ENCODE measurements at regions not wholly inside any gene's neighbourhood (a gene's known extent, or its start where the extent isn't known, plus 50 kb on each side); places are given as distances from the start of the nearest gene placed in this dataset.

DNA sequence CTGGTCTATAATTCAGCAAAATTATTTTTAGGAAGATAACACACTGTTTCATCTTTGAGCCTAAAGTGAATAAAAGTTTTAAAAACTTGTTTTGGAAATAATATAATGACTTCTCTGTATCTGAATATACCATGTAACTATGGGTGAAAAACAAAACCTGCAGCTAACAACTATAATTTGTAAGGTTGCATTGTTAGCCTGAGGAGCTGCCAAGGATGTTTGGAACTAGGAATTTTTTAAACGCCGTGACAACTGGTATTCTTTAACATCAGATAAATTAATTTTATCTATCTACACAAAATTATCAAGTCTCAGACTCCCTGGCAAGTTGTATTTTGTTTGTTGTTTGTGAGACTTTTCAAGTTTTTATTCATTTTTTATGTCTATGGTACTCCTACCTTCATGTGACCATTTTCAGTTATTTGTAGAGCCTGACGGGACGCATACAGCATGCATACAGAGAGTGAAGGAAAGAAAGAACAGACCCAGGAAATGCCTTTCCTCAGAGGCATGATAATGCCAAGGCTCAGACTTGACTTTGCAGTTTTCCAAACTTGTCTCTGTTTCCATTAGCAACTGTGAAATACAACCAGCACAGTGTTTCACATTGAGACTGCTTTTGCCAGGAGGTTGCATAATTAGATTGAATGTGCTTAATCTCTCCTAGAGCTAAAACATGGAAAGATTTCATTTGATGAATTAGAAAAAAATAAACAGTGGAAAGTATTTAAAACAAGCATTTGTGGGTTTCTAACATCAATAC is 60.8 kb upstream of the ARHGEF26 start:
- no peak for DNase-seq (ENCODE audit: low read depth in 2 of 2)

DNA sequence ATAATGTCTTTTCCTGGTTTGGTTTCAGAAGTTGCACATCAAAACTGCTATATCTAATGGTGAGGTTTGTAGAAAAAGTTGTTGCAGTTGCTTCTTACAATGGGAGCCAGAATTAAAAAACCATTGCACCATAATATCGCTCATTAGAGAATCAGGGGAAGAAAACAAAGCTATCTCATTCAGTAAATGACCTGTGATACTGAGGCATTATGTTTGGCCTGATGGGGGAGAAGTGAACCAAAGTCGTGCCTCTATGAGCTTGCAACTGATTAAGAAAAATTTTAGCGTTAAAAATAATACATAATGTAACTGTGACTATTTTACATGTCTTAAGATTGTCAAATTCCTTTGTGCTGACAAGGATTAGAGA is 60.2 kb upstream of the ARHGEF26 start:
- DNase-seq (ENCODE audit: low read depth in 2 of 2): no peak

DNA sequence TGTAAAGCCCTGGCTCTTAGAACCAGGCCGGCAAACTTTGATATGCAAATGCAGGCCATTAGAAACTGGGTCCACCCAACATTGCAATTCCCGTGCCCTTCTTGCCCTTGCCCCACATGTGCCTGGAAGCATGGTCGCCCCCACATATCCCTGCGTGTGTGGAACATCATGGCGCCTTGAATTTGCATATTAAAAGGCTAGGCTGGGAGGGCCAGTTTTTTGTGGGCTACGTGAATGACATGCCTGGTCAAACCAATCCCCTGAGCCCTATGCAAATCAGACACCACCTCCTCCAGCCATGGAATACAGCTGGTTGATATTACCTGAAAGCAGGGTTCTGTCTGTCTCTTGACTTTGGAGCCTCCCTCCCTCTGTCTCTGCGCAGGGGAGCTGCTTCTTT is 58.7 kb upstream of the ARHGEF26 start:
- no peak for DNase-seq (ENCODE audit: low read depth in 2 of 2)

DNA sequence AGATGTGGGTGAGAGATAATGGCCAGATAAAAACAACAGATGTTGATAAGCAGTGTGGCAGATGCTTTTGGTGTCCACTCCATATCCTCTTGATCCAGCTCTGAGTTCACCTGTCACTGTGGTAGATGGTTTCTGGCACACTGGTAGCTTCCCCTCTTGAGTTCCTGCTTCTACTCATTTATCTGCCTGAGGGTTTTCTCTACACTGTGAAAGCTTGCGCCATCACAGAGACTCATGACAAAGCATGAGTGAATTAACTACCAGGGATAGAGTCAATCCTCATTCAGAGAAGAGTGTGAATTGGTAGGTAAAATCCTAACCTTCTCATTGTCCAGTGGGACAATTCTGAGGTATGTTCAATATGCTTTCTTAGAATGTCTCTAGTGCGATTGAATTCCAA is 50.0 kb upstream of the ARHGEF26 start:
- no peak for DNase-seq (ENCODE audit: low read depth in 2 of 2)

All from stimulated activated CD8-positive, alpha-beta memory T cell treated with anti-CD3 and anti-CD28 coated beads, Interleukin-2, amount 100 ng/mL, for 48 hours (primary cell).